Lower leg skin (tissue), 3 donors: ENCODE measurements at regions not wholly inside any gene's neighbourhood (a gene's known extent, or its start where the extent isn't known, plus 50 kb on each side); places are given as distances from the start of the nearest gene placed in this dataset.

Experiments used
- POLR2A ChIP-seq, 2 donors: fragments of 450-650 bp; IDR thresholded peaks; one replicate each; pipeline ENCODE4 v1.6.1; 2016 to 2017; ENCODE audit warnings: antibody characterized with exemption in 2 of 2, mild to moderate bottlenecking in 1 of 2, moderate library complexity in 1 of 2
- TF ChIP-seq, protein P1 (sequence below), 3 donors: fragments of 450-650 bp; IDR thresholded peaks; one replicate each; pipeline ENCODE4 v1.5.1; 2016; ENCODE audit warnings: antibody characterized with exemption in 3 of 3, mild to moderate bottlenecking in 3 of 3, moderate library complexity in 2 of 3

DNA sequence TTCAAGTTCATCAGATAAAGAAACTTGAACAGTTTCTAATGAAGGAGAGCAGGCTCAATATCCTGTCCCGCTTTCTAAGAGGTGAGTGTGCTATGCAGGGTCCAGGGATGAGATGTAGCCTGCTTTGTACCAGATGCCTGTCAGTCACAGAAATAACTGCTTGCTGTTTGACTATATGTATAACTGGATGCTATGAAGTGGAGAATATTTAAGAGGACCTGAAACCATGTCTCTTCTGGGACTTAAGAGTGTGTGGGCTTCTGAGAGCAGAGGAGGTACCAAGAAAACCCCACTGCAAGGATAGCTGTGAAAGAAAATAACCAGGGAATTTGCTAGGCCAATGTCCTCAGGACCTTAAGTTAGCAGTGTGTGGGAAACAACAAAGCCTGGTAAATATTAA is 246.3 kb upstream of the RFC3 start:
- TF ChIP-seq, protein P1, sequence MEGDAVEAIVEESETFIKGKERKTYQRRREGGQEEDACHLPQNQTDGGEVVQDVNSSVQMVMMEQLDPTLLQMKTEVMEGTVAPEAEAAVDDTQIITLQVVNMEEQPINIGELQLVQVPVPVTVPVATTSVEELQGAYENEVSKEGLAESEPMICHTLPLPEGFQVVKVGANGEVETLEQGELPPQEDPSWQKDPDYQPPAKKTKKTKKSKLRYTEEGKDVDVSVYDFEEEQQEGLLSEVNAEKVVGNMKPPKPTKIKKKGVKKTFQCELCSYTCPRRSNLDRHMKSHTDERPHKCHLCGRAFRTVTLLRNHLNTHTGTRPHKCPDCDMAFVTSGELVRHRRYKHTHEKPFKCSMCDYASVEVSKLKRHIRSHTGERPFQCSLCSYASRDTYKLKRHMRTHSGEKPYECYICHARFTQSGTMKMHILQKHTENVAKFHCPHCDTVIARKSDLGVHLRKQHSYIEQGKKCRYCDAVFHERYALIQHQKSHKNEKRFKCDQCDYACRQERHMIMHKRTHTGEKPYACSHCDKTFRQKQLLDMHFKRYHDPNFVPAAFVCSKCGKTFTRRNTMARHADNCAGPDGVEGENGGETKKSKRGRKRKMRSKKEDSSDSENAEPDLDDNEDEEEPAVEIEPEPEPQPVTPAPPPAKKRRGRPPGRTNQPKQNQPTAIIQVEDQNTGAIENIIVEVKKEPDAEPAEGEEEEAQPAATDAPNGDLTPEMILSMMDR (IDR thresholded peaks at IDR 0.05): no peak
- TF ChIP-seq POLR2A (IDR thresholded peaks at IDR 0.05): no peak
